ENCODE measurements at regions not wholly inside any gene's neighbourhood (a gene's known extent, or its start where the extent isn't known, plus 50 kb on each side); places are given as distances from the start of the nearest gene placed in this dataset.

DNA sequence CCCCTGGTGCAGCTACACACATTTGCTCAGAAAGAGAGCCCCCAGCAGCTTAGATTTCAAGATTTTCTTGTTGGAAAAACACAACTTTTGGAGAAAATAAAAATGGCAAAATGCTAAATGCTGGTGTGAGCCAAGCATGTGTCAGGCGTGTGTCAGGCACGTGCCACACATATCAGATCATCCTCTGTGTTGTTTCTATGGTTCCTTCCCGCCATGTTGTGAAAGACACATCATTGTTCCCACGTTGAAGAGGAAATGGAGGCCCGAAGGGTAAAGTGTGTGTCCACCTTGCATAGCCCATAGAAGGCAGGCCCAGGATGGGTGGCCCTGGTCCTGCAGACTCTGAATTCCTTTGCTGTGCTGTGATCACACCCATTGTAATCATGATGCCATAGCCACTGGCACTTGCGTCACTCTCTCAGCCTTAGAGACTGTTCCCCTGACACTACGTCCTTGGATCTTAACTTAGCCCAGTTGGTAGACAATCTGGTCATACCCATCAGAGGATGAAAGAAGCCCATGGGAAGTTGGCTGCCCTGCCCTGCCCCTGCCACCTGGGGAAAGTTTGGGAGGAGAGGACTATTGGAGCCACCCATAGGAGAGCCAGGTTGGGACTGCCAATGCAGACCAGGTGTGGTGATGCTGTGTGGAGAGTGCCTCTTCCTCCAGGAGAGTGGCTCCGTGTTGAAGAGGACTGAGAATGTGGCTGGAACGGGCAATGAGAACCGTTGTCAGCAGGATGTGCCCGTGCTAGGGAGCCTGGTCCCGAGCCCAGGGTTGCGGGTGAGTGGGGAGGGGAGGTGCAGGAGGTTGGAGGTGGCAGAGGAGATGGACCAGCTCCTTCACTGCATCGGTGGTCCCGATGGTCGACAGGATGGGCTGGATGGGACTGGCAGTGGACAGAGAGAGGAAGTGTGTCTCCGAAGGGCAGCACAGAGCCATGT lies 65.6 kb upstream of the IGFBP3 start:
- no peak for DNase-seq

DNA sequence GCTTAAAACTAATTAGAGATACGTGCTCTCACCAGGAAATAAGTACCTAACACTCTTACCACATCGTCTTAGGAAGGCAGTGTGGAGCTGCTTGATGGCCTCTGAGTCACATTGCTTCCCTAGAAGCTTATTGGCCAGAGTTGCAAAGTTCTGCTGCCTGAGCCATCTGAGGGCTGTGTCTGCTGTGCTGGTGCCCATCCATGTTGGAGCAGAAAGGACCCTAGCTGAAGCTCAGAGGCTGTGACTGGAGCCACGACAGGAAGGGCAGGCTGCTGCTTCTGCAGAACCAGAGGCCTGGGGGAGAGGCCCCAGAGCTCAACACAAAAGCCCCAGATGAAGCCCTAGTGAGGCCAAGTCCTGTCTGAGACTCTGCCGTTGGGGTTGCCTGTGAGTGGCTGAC lies 64.8 kb upstream of the IGFBP3 start:
- DNase-seq: no peak

DNA sequence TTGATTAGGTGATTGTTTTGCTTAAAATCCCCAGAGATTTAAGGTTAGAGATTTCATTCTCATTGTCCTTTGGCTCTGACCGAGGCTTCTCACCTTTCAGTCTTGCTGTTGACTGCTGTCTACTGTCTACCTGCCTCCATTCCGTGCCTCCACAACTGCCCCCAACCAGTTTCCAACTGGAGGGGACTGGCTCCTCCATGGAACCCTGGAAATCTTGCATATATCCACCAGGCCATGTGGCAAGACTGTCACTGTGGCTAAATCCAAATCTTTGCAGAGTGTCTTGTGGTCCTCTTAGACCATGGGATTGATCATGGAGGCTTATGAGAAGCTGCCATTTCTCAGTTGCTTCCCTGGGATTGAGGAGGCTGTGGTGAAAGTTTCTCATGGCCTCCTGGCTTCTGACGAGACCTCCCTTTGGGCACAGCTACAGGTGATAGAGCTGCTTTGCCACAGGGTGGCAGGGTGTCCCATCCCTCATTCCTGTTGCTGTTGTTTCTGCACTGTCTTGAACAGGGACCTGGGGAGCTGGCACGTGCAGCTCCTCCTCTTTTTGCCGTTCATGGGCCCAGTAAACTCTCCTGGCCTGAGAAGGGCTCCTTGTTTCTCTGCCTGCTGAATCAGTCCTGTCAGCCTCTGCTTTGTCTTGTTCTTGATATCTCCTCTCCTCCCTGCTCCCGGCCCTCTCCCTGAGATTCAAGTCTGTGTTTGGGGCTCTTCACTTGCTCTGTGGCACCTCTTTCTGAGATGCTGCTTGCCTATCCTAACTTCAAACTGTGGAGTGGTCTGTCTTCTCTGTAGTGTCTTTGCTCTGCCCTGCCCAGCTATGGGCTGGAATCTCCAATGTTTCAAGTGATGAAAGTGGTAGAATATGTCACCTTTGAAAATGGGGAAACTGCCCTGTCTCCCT lies 63.6 kb upstream of the IGFBP3 start:
- DNase-seq: no peak

DNA sequence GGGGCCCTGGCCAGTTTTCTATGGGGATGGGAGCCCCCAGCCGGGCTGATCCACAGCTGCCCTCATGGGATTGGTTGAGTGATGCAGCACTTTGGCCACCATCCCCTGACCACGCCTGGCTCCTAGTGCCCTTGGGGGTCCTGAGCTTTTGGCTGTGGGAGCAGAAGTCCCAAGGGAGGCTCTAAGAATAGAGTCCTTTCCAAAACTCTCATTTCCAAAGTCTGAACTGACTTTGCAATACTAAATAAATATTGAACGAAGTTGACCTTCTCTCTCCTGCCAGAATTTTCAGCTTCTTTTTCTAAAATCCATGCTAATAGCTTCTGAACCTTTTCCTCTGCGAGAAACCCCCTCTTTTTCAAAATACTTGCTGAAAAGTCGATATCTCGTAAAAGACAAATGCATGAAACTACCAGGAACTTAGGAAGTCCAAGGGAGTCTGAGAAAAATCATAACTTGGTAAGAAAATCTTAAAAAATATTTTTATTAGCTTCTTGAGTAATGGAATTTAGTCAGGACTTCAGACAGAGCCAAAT lies 62.7 kb upstream of the IGFBP3 start:
- no peak for DNase-seq

DNA sequence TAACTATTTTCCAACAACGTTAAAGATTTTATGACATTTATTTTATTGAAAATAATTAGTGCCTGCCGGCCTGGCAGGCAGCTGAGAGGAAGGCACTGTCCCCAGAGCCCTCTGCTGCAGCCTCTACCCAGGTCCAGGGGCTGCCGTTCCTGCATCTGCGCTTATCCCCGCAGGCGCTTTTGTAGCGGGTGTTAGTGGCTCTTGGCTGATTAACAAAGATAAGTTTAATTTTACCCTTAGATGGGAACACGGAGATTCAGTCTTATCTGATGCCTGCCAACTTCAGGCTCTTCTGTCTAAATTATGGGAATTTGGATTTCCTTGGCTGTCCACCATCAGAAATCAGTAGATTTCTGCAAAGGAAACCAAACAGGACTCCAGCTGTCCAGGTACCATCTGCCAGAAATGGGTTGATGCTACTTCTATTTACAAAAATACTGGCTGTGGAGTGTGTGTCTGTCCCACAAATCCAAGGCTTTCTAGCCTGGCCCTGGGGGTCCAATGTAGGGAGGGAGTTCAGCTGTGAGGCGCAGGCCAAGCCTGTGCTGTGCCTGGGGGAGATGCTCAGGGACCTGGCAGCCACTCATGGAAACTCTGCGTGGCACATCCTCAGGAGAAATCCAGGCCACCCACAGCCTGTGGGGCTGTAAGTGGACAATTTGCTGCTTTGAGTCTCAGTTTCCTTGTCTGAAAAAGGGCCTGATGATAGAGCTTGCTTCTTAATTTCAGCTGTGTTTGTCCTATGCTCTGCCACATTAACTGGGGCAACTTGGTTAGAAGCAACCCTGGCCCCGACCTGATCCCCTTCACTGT lies 62.0 kb upstream of the IGFBP3 start:
- DNase-seq: no peak

DNA sequence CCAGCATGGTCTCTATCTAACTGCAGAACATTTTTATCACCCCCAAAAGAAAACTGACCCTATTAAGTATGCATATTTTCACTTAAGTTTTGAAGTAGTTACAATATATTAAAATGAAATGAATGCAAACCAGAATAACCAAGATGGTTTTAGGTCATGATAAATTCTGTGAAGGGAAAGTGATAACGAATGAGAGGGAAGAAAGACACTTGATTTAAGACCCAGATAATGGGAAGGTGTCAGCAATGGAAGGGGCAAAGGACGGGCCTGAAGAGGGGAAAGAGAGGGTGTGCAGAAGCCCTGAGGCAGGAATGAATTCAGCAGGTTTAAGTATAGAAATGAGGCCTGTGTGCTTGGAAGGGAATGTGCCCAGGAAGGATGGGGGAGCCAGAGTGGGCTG lies 61.1 kb upstream of the IGFBP3 start:
- DNase-seq: no peak

DNA sequence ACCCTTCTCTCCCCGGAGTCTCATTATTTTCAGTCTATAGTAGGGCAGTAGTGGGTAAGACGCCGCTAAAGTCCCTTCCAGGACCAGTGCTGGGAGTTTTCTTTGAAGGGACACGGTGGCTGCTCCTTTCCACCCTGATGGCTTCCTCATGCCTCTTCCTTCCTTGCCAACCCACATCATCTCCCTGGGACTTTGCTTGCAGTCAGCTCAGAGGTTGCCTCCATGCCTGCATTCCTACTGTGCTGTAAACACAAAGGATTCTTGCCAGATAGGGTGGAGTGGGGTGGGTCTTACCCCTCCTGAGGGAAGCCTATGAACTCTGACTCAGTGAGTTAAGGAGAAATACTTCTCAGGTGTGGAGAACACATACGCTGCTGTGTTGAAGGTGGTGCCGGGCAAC lies 59.9 kb upstream of the IGFBP3 start:
- DNase-seq: no peak

DNA sequence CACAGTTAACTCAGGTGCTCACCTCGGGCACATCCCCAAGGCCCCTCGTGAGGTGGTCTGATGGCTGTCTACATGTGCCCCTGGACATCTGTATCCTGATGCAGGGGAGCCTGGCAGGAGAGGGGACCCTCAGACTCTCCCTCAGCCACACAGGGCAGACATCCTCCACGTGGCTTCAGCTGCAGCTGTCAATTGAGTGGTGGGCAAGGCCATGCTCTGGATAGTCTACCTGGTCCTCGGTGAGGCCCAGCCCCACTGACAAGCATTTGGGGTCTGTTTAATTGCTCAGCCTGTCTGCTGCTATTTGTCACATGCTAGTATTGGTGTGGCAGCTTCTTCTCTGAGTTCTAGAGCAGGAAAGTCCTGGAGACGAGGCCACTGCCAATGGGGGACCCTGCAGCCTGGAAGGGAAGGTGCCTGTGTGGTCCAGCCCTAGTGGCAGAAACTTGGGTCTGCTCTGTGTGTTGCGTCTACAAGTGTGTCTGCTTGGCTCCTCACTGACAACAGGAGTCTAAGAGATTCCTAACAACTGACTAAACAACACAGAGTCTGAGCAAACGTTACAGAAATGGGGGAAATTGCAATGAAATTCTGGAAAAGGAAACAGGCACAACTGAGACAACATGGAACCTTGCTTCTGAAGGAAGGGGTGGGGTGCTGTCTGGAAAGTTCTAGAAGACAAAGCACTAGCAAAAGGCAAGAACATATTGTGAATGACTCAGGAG lies 59.3 kb upstream of the IGFBP3 start:
- DNase-seq: no peak

DNA sequence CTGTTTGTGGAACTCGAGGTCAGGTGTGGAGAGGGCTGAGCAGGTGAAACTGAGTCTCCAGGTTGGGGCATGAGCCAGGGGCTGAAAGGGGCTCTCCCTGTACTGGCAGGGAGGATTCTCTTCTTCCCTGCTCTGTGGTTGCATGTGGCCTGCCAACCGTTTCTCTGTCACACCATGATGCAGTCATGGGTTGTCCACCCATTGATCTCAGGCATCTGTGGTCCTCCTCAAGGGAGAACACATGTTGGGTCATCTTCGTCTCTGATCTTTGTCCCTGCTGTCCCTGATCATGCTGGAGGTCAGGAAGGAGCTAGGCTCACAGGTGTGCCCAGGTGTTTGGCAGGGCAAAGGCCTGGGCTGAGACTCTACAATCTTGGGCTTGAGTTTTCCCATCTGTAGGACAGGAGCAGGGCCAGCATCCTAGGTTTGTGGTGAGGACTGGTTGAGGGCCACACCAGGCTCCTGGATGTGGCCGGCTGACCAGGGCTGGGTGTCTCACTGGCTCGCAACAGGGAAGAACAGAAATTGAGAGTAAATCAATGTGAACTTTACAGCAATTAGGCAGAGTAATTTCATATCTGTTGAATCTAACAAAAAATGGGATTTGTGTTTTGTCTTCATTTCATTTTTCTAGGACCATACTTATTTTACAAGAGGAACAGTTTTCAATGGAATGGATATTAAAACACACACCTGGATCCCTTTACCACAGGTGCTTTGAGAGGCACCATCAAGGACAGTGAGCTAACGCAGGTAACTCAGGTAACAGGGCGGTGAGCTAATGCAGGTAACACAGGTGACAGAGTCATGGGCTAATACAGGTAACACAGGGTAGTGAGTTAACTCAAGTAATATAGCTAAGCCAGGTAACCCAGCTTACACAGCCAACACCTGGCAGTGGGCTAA lies 58.5 kb upstream of the IGFBP3 start:
- no peak for DNase-seq

DNA sequence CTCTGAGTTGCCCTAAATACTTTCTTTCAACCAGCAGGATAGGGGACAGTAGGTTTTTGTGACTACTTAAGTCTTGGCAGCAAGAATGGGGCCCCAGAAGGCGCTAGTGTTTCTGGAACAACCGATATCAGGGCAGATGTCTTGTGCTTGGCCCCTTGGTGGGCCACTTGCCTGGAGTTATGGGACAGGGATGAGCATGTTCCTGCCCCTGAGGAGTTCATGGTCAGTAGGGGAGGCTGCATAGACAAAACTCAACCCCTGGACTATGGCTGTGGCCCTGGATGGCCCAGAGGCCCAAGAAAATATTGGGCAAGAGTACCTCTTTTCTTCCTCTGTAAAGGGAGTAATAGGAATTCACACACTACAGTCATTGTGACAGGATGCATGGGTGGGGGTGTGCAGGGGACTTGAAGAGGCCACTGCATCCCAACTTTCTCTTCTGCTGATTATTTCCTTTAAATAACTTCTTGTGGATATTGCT lies 57.7 kb upstream of the IGFBP3 start:
- DNase-seq: no peak

DNA sequence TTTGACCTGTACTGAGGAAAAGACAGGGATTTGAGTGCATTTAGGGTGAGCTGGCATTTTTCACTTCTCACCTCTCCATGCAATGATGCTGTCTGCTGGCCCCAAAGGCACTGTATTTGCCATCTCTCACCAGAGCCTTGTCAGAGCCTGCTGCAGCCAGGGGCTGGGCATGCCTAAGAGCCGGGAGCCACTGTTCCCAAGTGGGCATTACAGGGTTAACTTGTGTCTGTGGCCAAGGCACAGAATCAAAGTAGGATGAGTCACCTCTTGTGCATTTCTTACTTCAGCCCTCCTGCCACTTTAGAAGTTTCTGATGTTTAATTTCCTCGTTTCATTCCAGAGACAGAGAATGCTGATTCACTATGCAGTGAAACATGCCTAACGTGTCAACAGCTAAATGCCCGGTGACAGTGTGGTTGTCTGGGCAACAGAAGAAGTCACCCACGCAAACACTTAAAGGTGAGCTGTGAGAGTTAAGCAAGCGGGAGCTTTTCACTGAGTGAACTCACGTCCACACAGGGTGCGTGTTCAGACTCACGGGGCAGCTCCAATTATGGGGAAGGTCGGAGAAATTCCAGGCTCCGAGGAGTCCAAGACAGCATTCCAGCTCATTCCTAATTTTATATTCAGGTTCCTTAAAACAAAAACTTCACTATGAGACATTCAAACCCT lies 57.1 kb upstream of the IGFBP3 start:
- DNase-seq: no peak

DNA sequence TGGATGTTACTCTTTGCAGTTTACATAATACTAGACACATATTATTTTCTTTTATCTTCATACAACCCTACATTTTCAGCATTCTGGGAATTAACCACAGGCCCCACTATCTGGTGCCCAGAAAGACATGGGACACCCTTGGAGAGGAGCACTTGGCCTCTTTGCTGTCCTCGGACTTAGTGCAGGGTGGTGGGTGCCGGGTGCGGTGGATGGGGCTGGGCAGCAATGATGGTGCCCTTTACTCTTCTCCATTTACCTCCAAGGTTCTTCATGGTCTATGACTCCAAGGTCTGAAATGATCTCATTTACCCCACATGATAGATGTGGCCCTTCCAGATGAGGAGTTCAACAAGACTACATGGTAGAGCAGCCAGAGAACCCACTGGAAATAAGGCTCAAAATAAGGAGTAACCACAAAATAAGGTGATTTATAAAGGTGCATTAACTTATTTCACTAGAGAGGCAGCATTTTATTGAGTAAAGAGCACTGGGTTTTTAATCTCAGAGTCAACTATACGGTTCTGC lies 56.2 kb upstream of the IGFBP3 start:
- no peak for DNase-seq

DNA sequence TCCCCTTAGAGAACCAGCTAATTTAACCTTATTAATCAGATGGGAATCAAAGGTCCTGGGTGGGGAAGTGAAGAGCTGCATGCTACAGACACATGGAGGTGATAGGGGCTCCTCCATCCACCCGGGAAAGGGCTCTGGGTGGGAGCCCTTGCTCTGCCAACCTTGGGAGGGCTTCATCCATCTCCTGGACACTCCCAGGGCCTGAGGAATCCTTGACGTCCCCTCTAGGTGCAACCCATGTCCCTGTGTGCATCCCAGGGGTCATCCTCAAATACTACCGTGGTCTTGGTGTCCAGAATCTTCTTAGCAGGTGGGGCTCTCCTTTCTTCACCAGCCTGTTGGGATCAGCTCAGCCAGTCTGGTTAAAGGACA lies 55.4 kb upstream of the IGFBP3 start:
- no peak for DNase-seq

DNA sequence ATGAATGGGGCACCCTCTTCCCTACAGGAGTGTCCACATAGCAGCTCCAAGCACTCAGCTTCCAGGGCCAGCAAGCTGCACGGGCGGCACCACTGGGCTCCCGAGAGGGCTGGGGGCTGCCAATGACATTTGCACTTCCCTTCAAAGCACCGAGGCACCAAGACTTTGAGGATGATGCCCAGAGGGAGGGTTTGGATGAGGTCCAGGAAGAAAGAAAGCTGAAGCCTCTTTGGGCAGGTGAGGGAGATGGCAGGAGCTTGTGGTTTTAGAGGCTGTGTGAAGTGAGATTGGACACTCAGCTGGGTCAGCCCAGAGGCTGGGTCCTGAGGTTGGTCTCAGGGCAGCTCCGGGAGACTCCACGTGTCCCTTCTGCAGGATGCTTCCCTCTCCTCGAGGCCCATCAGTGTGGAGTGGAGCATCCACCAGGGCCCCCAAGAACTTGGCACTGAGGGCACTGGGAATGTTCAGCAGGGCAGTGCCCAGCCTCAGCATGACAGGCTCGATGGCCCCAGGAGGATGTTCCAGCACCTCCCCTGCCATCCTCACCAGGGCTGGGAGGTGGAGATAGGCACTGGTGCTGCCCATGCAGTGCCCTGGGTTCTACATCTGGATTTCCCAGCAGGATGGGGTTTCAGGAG lies 54.9 kb upstream of the IGFBP3 start:
- no peak for DNase-seq

DNA sequence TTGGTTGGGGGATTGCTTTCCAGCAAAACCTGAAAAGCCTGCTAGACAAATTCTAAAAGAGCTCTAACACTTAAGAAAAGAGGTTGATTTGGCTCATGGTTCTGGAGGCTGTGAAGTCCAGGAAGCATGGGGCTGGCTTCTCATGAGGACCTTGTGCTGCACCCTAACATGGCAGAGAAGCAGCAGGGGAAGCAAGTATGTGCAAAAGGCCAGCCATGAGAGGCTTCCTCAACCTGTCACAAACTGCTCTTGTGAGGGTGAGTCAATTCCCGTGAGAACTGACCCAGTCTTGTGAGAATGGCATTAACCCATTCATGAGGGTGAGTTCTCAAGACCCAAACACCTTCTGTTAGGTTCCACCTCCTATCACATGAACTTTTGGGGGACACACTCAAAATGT lies 54.3 kb upstream of the IGFBP3 start:
- DNase-seq: no peak

DNA sequence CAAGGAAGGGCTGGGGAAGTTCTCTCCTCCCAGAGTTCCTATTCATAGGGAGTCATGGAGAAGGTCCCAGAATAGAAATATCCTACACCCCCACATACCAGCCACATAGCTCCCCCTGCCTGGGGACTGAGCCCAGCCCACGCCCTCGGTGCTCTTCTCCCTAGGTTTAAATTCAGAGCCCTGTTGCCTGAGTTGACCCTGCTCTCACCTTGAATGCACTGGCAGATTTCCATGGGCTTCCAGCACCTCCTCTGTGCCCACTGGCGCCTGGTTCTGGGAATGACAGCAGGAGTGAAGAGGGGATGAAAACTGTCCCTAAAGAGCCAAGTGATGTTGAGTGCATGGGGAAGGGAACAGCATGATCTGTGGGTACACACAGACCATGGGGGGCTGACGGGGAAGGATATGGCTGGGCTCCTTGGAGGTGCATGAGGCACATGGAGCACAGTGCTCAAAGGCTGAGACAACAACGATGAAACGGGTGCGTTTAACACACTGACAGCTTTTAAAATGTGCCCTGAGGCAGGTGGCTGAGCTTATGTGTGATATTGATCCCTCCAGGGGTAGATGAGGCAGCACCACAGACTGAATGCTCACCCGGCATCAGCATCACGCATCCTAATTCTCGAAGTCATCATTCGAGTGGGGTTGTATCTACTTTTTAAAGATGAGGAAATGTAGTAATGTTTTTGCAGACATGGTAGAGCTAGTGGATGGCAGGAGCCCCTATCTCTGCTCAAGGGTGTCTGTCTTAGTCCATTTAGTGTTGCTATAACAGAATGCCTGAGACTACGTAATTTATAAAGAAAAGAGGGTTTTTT lies 53.7 kb upstream of the IGFBP3 start:
- DNase-seq: no peak

DNA sequence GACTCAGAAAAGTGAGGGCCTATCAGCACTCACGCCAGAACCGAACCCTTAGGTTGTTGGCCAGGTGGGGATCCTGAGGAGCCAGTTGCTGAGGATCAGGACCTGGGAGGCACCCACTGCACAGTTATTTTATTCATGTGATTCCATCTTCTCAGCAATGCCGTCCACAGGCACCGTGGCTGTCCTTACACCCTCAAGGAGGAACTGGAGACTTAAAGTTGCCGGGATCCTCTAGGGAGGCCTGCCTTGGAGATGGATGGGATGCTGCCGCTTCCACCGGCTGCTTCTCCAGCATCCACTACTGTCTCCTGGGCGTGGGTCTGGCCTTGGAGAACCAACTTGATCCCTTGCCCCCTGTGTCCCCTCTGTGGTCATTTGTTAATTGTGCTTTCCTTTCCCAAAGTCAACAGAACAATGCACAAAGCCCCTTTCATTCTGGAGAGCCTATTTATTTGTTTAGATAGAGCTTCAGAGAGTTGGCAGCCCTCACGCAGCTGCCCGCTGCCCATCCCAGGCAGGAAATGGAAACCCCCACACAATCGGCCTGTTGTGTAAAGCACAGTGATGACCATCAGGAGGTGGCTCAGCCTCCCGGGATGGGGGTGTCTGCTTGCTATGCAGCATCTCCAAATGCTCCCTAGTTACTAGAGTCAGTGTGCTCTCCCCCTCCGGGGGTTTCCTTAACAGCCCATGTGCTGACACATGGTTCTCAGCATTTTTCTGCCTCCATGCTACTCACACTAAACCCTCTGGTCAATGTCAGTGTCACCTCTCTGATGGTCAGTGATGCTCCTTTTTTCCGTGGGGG lies 52.9 kb upstream of the IGFBP3 start:
- DNase-seq: no peak
